Stimulated activated CD8-positive, alpha-beta memory T cell treated with anti-CD3 and anti-CD28 coated beads, Interleukin-2, amount 100 ng/mL, for 1 hour (primary cell): ENCODE measurements at regions not wholly inside any gene's neighbourhood (a gene's known extent, or its start where the extent isn't known, plus 50 kb on each side); places are given as distances from the start of the nearest gene placed in this dataset.

ENCODE experiments used
- DNase-seq, 2 donors: peaks; one replicate each; pipeline ENCODE4 v3.0.0-alpha.2; 2020; ENCODE audit warnings: low read depth in 2 of 2

DNA sequence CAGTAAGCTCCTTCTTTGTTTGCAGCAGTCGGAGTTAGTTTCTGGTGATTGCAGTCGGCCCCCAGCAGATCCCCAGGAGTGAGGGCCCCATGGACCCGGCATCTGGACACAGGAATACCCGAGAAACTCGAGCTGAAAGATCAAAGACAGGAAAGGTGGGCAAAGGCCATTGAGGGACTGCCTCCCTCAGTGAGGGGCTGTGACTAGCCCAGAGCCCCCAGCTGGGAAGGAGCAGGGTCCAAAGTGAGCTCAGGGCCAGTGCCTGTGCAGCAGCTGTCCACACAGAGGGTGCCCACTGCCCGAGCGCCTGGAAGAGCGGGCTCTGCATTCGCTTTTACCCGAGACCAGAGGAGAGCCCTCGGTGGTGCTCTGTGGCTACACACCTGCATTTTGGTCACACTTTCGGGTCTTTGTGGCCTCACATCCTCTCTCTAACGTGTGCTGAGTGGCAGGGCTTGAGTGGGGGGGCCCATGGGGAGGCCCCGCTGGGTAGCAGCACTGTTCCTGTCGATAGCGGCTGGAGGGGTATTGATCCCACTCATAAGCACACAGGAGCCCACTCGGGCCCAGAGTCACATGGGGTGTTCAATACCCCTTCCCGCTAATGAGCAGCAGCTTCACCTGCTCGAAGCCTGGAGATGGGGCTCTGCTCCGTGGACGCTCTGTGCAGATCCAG is 532.9 kb downstream of the TBC1D22A start:
- no peak for DNase-seq

DNA sequence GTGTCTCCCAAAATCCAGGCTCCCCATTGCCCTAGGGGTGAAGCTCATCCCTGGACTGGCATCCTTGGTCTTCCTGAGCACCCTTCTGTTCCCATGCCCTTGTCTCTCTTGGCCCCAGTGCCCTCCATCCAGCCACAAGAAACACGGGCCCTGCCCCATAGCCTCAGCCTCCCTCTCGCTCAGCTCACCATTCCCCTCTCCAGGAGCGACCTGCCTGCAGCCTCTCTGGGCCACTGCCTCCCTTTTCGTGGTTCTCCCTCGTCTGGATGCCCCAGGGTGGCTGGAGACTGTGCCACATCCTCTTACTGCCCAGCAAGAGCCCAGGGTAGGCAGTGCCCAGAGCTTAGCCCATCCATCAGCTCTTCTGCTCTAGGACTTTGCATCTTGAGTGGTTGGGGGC is 532.1 kb downstream of the TBC1D22A start:
- no peak for DNase-seq

DNA sequence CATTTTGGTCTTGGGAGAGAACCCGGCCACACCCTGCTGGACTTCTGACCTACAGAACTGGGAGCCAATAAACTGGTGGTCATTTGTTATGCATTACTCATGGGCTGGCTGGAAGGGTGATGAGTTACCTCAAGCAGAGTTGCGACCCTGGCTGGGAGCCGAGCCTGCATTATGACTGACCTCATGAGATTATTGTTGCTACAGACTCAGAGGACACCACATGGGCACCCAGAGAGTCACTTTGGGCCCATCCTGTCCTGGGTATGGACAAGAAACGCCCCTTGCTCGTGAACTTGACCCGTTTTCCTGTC is 531.7 kb downstream of the TBC1D22A start:
- no peak for DNase-seq

DNA sequence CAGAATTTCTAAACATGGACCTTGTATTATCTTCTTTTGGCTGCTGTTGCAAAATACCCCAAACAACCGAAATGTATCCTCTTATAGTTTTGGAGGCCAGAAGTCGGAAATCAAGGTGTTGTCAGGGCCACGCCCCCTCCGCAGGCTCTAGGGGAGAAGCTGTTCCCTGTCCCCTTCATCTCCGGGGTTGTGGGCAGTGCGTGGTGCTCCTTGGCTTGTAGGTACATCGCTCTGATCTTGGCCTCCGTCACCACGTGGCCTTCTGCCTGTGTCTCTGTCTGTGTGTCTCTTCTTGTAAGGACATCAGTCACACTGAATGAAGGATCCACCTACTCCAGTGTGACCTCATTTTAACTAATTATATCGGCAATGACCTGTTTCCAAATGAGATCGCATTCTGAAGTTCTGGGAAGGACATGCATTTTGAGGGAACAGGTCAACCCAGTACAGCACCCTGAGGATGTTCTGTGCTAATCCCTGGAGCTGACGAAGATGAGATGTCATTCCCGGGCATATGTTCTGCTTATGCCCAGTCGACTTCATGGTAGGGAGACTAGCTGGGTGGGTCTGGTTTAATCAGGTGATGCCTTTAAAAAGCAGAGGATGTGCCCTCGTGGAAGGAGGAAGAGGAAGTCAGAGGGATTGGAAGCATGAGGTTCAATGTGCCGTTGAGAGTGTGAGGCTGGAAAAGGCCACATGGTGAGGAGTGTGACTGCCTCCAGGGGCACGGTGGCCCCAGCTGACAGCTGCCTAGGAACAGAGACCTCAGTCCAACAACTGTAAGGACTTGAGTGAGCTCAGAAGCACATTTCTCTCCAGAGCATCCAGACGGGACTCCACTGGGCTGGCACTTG is 531.1 kb downstream of the TBC1D22A start:
- DNase-seq = no peak

DNA sequence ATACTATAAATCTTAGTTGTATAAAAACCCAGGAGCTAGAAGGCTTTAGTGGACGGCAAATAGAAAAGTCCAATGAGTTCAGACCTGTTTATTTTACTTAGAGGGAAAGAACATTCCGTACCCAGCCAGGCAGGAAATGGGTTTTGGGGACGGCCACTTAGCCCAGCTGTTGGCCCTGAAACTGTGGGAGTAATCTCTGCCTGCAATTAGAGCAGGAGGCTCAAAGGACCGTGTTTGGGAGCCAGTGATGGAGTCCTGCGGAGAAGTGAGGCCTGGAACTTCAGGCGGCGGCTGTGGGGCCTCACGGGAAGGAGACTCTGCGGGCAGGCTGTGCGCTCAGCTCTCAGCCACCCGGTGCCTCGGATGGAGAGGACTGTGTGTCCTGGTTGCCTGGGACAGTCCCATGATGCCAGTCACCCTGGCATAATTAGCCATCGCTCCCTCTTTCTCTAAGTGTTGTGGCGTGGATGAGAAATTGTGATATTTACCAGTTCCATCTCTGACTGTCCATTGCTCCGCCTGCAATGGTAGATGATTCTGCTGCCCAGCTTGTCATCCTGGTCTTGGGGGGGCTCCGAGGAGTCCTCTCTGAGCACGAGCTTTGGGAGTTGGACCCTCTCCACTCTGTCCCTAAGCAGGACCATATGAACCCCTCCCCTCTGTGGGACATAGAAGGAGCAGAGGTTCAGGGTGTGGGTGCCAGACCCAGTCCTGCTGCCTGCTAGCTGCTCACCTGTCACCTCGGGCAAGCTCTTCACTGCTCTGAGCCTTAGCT is 530.3 kb downstream of the TBC1D22A start:
- DNase-seq = no peak

DNA sequence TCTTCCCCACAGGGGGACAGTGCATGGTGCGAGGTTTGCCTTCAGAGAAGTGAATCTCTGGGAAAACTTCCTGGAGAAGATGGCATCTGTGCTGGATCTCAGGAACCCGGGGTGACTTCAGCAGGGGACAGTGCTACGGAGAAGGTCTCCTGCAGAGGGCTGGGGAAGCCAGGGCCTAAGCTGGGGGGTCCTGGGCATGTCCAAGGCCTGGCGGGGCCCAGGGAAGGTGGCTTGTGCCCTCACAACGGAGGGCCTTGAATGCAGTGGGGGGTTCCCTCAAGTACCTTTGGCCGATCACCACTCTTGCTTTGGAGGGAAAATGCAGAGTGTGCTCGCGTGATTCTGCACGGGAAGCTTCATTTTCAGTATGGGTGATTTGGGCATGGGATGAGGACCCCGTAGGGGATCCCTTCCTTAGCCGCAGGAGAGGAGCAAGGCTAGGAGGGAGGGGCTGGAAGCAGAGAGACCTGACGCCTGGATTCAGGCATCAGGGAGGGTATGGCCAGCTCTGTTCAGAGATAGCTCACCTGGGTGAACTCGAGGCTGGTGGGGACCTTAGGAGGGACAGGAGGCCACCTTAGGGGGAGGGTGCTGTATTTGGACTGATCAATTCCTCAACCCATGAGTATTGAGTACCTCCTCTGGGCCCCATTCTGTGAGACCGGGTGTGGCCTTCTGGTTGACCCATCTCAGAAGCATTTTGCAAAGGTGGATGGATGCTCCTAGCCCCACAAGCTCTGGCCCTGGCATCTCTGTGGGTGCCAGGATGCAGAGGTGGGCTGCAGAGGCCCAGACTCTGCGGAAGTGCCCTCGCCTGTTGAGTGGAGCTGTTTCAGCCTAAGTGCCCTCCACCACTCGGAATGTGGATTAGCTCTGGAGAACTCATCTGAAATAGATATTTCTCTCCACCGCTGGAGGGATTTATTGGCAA is 529.4 kb downstream of the TBC1D22A start:
- DNase-seq = no peak

DNA sequence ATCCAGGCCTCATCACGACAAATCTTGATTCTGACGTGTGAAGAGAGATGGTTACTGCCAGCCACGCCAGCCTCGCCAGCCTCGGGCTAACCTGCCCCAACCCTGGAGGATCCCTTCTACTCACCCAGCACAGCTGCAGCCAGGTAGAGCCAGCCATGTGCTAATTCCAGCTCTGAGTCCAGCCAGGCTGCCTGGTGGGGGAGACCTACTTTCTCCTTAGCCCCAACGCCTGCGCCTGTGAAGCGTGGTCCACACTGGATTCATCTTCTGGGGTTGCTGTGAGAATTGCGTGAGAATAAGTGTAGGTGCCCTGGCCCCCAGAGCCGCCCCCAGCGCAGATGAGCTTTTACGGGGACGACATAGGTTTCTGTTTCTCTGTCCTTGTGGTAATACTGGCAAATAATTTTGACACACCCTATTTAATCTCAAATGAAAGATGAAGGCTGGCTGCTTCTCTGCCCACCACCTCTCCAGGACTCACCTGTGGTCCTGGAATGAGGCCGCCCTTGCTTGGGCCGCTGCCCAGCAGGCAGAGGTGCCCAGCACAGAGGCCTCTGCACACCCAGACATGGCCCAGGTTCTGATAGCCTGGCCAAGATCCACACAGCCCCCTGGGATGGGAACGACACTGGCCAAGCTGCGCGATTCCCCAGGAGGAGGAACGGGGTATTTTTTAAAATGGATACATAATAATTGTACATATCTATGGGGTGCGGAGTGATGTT is 528.4 kb downstream of the TBC1D22A start:
- DNase-seq = no peak

DNA sequence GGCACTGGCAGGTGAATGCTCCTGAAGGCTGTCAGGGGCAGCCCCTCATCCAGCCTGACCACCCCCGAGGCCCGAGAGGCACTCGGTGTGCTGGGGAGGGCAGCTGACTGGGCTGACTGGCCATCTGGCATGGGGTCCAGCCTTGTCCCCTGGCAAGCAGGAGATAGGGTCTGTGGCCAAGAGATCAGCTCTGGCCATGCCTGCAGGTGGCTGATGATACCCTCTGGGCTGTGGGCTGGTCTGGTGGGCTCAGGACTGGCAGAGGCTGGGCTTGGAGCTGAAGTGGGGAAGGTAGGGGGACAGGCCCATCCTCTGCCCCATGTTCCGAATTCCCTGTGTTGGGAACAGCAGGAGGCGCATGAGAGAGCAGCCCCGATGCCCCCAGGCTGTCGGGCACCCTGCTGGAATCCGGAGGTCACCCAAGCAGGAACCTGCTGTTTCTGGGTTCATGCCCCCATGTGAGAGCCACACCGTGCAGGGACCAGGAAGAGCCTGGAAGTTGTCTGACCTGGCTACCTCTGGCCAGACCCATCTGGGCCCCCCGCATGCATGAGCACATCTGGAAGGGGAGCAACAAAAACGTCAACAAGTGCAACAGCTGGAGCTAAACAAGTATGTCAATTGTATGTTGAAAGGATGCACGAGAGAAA is 527.0 kb downstream of the TBC1D22A start:
- DNase-seq = no peak

DNA sequence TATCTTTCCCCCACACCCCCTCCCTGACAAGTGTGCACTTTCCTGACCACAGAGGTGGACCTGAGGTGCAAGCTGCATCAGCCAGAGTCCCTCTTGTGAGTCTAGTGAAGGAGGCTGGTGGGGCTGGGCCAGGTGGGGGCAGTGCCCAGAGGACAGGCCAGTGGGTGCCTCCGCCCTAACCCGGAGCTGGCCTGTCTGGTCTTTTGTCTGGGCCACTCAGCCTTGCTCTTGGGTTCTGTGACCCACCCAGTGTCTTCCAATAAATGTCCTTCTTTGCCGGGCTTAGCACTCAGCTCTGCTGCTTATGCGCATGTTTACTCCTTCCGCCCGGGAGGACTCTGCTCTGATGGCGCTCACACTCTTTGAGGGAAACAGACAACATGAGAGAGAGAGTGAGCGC is 526.2 kb downstream of the TBC1D22A start:
- no peak for DNase-seq

DNA sequence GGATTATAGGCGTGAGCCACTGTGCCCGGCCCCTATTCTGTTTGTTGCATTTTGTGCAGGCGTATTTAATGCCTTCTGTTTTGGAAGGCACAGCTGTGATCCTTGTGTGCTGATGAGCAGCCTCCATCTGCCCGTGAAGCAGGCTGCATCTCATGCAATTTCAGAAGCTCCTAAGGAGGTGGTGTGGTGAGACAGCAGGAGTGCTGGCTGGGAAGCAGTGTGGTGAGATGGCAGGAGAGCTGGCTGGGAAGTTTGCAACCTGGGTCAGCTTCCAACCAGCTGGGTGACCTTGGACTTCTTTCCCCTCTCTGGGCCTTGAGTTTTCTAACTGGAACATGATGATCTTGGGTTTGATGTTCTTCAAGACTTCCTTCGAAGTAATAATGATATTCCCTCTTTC is 525.1 kb downstream of the TBC1D22A start:
- no peak for DNase-seq

DNA sequence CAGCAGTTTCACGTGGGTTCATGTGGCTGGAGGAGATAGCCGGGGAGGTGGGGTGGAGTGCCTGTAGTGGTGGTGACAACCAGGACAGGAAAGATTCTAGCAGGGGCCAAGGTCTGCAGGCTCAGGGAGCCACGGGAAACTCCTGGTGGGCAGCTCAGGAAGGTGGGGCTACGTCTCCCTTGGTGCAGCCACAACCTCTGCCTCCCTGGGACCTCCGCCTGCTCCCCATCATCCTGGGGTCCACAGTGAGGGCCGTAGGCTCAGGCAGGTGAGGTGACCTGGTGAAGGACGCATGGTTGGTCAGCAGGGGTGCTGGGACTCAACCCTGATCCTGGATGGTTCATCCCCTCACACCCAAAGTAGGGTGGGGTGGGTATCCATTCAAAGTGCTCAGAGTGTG is 524.1 kb downstream of the TBC1D22A start:
- no peak for DNase-seq

DNA sequence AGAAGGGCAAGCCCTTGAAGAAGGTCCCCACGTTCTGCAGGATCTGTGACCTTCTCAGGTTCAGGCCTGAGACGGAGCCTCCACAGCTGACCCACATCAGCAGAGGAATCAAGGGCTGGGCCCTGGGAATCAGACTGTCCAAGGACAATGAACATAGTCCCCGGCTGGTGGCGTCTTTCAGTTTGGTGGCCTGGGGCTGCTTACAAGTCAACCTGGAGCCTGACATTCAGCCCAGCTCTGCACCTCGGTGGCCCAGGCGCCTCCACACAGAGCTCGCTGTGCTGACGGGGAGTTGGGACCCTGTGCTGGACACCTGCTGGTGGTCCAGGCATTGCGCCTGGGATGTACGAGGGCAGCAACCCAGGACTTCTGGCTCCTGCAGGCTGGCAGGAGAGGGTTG is 523.5 kb downstream of the TBC1D22A start:
- DNase-seq = no peak

DNA sequence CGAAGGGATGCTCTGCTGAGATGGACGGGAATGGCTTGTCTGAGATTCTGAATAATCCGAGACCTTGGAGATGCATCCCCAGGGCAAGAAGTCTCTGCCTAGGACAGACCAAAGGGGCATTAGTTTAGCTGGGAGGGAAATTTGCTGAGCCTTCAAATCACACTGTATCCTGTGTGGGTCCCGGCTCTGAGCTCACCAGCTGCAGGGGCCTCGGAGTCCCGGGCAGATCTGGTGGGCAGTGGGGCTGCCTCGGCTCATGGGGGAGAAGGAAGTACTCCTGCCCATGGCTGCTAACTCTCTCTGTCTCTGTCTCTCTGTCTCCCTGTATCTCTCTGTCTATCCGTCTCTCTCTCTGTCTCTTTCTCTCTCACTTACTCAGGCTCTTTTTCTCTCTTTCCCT is 522.4 kb downstream of the TBC1D22A start:
- DNase-seq = no peak

DNA sequence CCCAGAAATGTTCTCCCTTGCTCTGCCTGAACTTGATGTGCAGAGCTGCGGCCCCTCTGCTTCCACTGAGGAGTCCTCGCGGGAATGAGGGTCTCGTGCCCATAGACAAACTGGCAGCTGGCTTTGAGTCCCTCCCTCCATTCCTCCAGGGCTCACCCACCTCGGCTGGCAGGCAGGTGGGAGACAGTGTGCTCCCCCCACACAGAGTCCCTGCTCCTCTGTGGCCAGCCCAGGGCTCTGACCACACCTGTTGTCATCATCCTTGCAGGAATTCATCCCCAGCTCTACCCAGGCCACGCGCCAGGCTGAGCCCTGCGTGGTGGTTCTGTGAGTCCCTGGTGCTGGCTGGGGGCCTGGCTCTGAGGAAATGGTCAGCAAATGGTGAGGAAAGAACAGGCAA is 521.9 kb downstream of the TBC1D22A start:
- DNase-seq = no peak

DNA sequence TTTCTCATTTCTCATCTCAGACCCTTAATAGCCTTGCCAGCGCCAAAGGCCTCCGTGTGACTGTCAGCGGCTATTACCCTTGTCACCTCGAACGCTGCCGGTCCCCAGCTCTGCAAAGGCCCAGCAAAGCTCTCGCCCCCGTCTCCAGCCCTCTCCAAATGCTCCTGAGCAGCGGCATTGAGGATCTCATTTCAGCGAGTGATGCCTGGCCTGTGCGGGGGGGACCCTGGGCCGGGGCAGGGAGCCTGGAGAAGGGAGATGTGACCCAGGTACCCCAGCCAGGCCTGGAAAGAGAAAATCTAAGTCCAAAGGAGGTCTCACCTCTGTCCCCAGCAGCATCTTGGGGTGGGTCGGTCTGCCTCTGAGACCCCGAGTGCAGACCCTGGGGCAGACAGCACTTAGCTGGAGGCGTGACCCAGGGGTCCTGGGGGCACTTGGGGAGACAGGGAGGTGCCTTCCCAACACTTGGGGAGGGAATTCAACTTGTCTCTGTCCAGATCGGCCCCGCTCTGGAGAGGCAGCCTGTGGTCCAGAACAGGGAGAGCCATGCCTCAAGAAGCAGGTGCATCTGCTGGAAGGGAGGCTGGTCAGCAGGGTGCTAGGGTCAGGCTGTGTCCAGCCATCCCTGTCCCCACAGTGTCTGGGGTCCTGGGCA is 521.3 kb downstream of the TBC1D22A start:
- no peak for DNase-seq

DNA sequence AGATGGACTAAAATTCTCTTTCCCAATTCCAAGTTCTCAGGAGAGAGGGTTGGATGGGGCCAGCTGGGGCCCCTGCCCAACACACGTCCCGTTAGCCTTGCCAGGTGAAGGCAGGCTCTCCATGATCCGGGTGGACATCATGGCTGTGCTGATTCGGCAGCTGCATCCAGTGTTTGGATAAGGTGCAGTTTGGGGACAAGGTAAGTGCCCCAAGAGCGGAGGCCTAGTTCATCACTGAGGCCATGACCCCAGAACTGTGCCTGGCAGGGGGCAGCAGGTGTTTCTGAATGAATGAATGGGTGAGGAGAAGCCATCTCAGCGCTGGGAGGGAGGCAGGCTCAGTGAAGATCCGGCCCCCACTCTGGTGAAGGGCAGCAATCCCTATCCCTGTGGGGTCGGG is 520.4 kb downstream of the TBC1D22A start:
- DNase-seq = no peak

DNA sequence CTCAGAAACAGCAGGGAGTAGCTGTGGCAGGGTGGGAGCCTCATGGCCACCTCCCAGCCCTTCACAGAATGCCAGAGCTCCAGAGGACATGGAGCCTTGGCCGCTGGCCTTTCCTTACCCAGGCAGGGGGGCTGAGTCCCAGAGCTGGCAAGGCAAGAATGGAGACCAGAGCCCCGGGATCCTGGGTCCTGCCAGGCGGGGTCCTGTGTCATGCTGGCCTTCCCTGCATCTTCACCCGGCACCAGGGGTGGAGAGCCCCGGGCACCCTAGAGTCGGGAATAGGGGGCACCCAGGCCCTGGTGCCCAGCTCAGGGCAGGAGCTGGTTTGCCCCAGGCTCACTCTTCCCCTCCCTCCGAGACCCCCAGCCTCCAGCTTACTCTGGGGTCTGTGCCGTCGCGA is 519.9 kb downstream of the TBC1D22A start:
- no peak for DNase-seq

DNA sequence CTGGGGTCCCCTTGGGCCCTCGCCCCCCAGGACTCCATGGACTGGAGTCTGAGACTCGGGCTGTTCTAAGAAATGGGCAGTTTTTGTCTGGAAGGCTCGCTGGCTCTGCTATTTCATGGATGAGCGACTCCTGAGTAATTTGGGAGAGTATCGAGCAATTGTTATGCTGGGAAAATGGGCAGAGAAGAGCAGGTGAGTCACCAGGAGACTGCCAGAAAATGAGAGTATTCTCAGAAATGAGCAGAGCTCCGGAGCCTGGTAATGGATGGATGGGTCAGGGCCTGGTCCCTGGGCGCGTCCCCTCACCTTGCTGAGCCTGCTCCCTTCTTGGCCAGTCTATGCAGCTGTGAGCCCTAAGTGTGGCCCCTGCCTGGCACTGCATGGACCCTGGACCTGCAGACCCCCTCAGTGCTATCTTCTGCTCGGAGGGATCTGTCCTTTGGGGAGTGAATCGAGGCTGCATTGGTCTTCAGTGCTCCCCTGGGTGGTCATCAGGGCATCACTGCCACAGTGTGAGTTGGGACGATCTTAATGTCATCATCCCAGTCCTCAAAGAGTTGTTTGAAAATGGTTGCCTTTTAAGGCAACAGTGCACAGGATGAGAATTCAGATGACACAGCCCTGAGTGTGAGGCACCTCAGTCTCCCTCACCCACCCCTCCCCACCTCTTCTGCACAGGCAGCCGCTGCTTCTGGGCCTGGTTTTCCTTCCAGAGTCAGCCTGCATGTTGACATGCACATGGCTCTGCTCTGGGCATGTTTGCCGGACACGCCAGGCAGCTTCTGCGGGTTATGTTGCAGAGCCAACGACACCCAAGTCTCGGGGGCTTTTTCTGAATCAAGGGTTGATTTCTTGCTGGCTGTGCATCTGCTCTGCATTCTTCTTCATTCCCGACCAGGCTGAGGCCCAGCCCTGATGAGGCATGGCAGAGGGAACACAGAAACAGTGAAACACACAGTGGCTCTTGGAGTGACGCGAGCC is 519.0 kb downstream of the TBC1D22A start:
- DNase-seq = no peak

DNA sequence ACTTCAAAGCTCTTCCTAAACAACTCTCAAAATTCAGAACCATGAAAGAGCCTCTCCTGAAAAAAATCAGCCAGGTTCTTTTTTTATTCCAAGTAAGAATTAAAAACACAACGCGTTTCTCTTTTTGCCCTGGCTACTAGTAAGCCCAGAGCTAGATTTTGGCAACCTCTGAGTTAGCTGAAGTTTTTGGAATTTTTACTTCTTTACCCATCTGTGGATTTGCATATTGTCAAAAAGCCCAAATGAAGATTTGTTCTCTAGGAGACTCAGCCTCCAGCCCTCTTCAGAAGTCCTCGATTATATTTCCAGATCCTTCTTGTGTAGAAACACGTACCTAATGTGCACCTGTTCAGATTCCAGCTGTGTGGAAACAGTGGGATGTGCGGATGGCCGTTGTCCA is 517.9 kb downstream of the TBC1D22A start:
- DNase-seq = no peak
